ENCODE measurements at regions not wholly inside any gene's neighbourhood (a gene's known extent, or its start where the extent isn't known, plus 50 kb on each side); places are given as distances from the start of the nearest gene placed in this dataset.

GRCh38 chr17:65459677-65460347 is 101.6 kb downstream of the AXIN2 start:
- peaks cover 4% of the 10 kb centered on the region for H3K4me1 Mint-ChIP-seq (ENCODE audit: unreplicated experiment)
- no peaks in the 10 kb centered on the region for H3K36me3 Mint-ChIP-seq (ENCODE audit: unreplicated experiment)
- no peak overlapping the region for H3K27ac Mint-ChIP-seq (ENCODE audit: unreplicated experiment)
- TF ChIP-seq CTCF (IDR thresholded peaks at IDR 0.05), result no peak
- DNase-seq (ENCODE audit: extremely low spot score, unreplicated experiment), result no peak
- H3K27me3 Mint-ChIP-seq (ENCODE audit: unreplicated experiment), result peaks cover 42% of the 10 kb centered on the region
- peaks cover 9% of the 10 kb centered on the region for H3K9me3 Mint-ChIP-seq (ENCODE audit: unreplicated experiment)
- no peak overlapping the region for H3K4me3 Mint-ChIP-seq (ENCODE audit: unreplicated experiment)

GRCh38 chr17:65457635-65458257 is 103.7 kb downstream of the AXIN2 start:
- H3K36me3 Mint-ChIP-seq (ENCODE audit: unreplicated experiment), result no peaks in the 10 kb centered on the region
- H3K27me3 Mint-ChIP-seq (ENCODE audit: unreplicated experiment), result peaks cover 39% of the 10 kb centered on the region
- H3K4me3 Mint-ChIP-seq (ENCODE audit: unreplicated experiment), result no peak overlapping the region
- DNase-seq (ENCODE audit: extremely low spot score, unreplicated experiment), result no peak
- H3K4me1 Mint-ChIP-seq (ENCODE audit: unreplicated experiment), result peaks cover 4% of the 10 kb centered on the region
- no peak overlapping the region for H3K27ac Mint-ChIP-seq (ENCODE audit: unreplicated experiment)
- peaks cover 9% of the 10 kb centered on the region for H3K9me3 Mint-ChIP-seq (ENCODE audit: unreplicated experiment)
- no peak for TF ChIP-seq CTCF (IDR thresholded peaks at IDR 0.05)

GRCh38 chr17:65457183-65457582 is 104.3 kb downstream of the AXIN2 start:
- no peak for DNase-seq (ENCODE audit: extremely low spot score, unreplicated experiment)
- H3K27me3 Mint-ChIP-seq (ENCODE audit: unreplicated experiment), result peaks cover 38% of the 10 kb centered on the region

GRCh38 chr17:65456368-65457151 is 104.9 kb downstream of the AXIN2 start:
- Mint-ChIP-seq H3K27me3 (ENCODE audit: unreplicated experiment) (peaks cover 34% of the 10 kb centered on the region), H3K9me3 (ENCODE audit: unreplicated experiment) (no peaks in the 10 kb centered on the region), H3K4me3 (ENCODE audit: unreplicated experiment) (no peak overlapping the region), H3K36me3 (ENCODE audit: unreplicated experiment) (no peaks in the 10 kb centered on the region), H3K4me1 (ENCODE audit: unreplicated experiment) (peaks cover 4% of the 10 kb centered on the region), H3K27ac (ENCODE audit: unreplicated experiment) (no peak overlapping the region)
- no peak for DNase-seq (ENCODE audit: extremely low spot score, unreplicated experiment)
- no peak for TF ChIP-seq CTCF (IDR thresholded peaks at IDR 0.05)

More at GRCh38 chr17:65457183-65457582, 104.3 kb downstream of the AXIN2 start:
- TF ChIP-seq CTCF (IDR thresholded peaks at IDR 0.05), result no peak
- no peak overlapping the region for H3K27ac Mint-ChIP-seq (ENCODE audit: unreplicated experiment)
- no peak overlapping the region for H3K4me3 Mint-ChIP-seq (ENCODE audit: unreplicated experiment)
- H3K9me3 Mint-ChIP-seq (ENCODE audit: unreplicated experiment), result peaks cover 4% of the 10 kb centered on the region
- peaks cover 4% of the 10 kb centered on the region for H3K4me1 Mint-ChIP-seq (ENCODE audit: unreplicated experiment)
- H3K36me3 Mint-ChIP-seq (ENCODE audit: unreplicated experiment), result no peaks in the 10 kb centered on the region

GRCh38 chr17:65455972-65456343 is 105.5 kb downstream of the AXIN2 start:
- no peak for DNase-seq (ENCODE audit: extremely low spot score, unreplicated experiment)
- Mint-ChIP-seq H3K9me3 (ENCODE audit: unreplicated experiment) (no peaks in the 10 kb centered on the region), H3K27ac (ENCODE audit: unreplicated experiment) (no peak overlapping the region), H3K27me3 (ENCODE audit: unreplicated experiment) (peaks cover 38% of the 10 kb centered on the region), H3K4me1 (ENCODE audit: unreplicated experiment) (peaks cover 4% of the 10 kb centered on the region), H3K4me3 (ENCODE audit: unreplicated experiment) (no peak overlapping the region), H3K36me3 (ENCODE audit: unreplicated experiment) (no peaks in the 10 kb centered on the region)
- peak; percentile 47 for TF ChIP-seq CTCF (IDR thresholded peaks at IDR 0.05)
